Activated T-cell treated with anti-CD3 and anti-CD28 coated beads for 48 hours (primary cell): ENCODE measurements at regions not wholly inside any gene's neighbourhood (a gene's known extent, or its start where the extent isn't known, plus 50 kb on each side); places are given as distances from the start of the nearest gene placed in this dataset.

Experiments used
- DNase-seq: peaks from one replicate; pipeline ENCODE4 v3.0.0-alpha.2; 2020; ENCODE audit warnings: low read depth

DNA sequence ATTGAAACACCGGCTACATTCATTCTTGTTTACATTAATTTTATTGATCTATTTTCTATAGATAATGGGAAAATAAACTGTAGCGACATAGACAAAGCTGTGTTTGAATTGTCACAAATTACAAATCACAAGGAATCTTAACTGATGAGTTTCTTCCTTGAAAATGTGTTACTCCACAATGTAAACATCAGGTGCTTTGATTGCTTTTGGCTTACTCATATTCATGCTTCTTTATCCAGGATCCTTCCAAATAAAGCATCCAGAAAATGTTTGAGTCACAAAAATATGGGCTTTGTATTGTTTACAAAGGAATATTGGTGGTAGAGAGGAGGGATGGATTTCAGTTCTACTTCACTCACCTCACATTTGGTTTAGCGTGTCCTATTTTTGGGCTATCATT lies 64.0 kb downstream of the BMP2 start:
- no peak for DNase-seq

DNA sequence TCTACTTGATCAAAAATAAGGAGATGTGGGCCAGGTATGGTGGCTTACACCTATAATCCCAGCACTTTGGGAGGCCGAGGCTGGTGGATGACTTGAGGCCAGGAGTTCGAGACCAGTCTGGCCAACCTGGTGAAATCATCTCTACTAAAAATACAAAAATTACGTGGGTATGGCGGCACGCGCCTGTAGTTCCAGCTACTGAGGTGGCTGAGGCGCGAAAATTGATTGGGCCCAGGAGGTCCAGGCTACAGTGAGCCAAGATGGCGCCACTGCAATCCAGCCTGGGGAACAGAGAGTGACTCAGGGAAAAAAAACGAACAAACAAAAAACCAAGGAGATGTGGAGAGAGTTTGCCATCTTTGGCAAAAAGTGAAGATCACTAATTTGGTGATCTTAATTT lies 65.3 kb downstream of the BMP2 start:
- DNase-seq, result no peak

DNA sequence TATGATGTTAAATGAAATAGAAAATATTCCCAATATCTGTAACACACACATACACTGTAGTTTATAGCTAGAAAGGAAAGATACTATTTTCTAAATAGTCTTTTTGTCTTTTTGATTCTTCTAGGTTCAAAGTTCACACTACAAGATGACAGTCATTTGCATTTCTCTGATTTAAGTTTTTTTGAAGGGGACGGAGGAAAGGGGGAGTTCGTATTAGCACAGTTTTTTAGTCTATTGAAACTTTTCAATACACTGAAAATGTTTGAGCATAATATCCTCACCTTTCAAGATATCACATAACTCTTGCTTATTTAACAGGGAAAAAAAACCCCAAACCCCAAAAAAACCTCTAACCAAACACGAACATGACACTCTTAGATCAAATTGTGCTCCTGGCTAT lies 68.1 kb downstream of the BMP2 start:
- DNase-seq, result no peak

DNA sequence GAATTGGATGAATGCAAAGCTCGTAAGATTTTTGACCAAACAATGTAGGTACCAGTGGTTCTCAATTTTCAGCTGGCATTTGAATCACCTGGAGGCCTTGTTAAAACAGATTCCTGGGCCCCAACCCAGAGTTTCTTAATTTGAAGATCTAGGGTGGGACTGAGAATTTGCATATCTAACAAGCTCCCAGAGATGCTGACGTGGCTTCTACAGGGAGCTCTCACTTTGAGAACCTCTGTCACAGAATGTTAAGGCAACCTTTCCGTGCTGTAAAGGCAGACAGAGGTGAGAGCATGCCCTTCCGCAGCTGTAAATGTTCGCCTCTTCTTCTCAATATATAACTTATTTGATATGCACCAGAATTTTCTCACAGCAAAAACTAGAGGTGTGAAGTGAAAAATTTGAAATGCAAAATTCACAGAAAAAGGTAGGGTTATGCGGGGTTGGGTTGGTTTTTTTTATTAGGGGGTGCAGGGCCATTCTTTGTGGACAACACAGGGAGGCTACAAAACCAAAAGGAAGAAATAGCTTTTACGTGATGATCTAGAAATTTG lies 69.4 kb downstream of the BMP2 start:
- no peak for DNase-seq

DNA sequence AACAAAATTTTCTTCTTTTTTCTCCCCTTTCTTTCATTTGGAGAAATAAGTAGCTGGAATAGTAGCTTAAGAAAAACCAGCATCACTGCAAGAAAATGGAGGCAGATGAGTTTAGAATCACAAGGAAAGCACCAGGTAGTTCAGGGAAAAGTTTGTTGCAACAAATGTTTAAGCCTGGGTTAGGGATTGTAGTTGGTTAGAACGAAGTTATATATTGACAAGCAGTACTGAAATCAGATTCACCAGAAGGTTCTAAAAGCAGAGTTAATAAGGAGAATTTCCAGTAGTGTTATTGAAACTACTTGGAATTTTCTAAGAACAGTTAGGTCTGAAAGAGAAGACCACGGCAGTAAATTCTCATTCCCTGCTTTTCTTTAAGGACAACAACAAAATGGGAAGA lies 70.2 kb downstream of the BMP2 start:
- no peak for DNase-seq

DNA sequence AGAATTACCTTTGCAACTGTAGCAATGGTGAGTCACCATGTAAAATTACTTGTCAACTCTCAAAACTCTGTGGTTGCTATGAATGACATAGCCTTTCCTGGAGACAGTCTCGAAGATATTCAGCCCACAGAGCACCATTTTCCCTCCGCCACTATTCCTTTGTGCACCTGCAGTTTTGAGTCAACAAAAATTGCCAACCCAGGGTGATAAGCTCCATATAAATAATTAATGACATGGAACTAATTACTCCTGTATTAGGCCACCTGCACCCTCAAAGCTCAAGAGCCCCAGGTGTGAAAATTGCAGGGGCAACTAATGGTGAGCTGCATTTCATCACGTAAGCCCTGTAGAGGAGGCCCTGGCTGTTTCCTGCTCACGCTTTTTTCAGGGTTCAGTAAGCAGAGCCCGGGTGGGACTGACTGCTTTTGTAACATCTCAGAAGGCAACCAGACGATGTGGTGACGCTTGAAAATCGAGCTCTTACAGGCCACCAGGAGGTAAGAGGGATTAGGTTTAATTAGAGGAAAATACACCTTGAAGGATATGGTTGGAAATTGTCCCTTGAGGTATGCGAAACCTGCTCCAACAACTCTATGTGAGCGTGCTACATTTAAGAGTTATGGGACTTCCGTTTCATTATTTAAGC lies 70.8 kb downstream of the BMP2 start:
- no peak for DNase-seq

DNA sequence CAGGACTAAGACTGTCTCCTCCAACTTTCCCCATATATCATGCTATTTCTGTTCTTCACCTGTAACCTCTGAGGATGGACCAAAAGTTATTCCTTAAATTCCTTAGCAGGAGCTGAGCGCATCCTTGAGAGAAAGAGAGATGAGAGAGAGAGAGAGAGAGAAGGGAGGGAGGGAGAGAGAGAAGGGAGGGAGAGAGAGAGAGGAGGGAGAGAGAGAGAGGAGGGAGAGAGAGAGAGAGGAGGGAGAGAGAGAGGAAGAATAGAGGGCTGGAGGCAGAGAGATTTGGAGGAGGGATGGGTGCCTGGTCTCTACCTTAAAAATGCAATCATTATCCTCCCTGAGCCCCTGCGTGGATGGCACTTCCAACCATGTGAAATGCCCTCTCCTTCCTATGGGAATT lies 73.6 kb downstream of the BMP2 start:
- no peak for DNase-seq

DNA sequence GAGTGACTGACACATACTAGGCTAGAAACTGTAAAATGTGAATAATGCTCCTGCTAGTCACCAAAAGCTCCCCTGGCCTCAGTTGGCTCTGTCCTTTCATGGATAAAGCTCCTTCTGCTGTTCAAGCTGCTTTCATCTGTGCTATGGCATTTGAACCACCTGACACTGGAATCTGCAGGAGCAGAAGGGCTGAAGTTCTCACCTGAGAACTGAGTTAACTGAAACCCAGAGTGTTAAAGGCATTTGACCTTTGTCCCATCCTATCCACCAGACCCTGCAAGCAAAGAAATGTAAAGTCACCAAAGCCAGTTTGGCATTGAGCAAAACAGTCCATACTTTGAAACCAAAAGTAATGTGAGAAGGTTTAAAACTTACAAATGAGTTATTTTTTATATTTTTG lies 77.7 kb downstream of the BMP2 start:
- no peak for DNase-seq

DNA sequence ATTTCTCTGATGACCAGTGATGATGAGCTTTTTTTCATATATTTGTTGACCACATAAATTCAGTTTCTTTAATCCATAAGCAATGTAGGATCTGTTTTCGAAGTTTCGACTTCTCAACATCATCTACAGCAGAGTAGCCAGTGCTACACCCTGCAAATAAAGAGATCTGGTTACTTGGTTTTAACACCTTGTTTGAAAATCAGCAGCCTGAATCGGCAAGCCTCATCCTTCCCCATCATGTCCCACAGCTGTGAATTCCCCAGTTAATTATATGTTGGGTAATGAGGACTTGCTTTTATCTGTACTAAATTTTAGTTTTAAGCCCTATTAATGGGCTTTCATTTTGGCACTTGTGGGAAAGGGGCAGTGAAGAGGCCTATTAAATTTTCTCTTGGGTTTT lies 80.6 kb downstream of the BMP2 start:
- no peak for DNase-seq

DNA sequence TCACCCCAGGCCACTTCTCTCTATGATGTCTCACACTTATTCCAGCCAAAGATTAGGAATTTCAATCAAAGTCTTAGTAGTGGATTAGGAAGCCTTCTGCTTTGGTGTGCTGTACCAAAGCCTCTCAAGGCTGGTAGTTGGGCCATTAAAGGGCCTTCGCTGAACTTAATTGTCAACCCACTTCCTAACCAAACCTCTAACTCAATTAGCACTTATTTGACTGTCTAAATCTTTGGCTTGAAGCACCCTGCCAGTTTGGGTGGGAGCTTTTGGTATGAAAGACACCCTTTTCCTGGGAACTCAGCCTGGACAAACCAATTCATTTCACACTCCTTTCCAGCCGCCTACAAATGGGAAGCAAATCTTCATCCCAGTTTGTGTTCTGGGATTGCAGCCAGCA lies 81.5 kb downstream of the BMP2 start:
- DNase-seq, result no peak

DNA sequence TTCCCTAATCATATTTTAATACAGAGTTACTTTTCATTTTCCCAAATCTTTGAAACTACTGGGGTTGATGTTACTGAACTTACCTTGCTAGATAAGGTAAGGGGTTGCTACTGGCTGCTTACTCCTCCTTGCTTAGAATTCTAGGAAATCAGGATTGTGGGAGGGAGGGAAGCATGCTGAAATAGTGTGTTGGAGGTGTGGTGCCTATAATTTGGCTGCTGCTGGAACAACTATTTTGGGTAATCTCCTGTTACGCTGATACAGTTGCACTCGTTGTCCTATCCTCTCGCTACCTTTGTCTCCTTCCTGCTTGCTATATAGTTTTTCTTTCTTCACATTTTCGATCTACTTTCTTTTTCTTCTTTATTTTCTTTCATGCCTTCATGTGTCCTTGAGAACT lies 83.7 kb downstream of the BMP2 start:
- no peak for DNase-seq

DNA sequence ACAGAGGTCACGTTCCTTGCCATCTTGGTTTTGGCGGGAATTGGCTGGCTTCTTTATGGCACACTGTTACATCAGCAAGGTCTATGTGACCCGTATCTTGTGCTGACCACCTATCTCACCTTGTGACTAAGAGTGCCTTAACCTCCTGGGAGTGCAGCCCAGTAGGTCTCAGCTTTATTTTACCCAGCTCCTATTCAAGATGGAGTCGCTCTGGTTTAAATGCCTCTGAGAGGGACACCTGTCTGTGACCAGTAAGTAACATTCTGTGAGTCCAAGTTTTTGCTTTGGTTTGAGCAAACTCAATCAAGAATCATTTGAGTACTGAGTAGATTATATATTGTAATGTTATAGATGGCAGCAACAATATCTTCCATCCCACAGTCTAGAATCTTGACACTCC lies 85.0 kb downstream of the BMP2 start:
- DNase-seq, result no peak

DNA sequence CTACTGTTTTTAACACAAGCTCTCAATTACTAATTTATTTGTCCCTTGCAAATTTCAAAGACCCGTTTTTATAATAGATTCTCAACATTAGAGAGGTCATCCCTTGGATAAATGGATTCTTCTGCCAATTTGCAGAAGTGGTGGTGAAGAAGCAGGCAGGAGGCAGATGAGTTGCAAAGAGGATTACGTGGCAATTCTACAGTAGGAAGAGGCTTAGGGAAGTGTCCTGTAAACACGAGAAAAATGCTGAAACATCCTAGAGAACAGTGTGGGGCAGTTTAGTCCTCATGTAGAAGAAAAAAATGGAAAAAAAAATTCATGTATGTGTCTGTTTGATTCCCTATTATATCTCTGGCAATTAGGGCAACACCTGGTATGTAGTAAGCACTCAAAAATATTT lies 87.6 kb downstream of the BMP2 start:
- no peak for DNase-seq

DNA sequence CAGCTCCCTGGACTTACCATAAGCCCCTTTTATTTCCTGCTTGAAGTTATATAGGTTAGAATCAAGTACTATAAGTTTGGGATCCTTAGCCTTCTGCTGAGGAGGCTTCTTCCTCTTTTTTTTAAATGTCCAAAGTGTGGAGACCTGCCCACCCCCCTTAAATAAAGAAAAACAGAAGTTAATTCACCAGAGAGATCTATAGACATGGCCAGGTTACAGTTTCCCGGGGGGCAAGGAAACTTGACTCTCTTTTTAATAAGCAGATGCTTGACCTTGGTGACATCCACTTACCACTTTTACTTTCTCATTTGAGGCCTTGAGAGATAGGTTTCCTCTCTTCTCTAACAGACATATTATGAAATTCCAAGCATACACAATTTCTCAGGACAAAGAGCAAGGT lies 88.3 kb downstream of the BMP2 start:
- DNase-seq, result no peak

DNA sequence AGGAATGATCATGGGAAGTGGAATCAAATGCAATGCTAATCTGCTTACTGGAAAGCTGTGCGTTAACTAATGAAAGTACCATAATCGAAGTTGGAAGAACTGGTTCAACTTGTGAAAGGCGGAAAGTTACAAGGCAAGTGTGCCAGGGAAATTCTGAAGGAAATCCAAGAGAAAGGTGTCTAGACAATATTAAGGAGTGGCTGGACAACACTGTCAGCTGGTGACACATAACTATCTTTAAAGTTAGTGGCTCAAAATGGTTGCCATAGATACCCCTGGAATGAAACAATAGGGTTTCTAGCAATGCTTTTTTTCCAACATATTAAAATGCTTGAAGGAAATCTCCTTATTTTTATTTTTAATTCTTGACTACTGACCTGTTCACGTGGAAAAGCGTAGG lies 90.4 kb downstream of the BMP2 start:
- DNase-seq, result no peak

DNA sequence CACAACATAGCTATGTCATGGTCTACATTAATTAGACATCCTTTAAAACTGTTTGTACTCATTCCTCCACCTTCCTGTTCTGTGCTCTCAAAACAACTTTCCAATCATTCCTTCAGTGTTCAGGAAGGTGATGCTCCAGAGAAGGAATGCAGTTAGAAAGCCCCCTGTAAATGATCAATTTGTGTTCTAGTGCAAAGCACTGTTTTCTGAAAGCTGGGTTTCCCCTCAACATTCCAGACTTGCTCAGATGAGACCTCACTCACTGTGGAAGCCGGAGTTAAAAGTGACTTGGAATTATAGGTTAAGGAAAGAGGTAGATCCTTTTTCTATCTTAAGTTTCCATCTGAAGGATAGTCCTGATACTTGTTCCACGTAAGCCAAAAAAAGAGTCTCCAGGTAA lies 95.9 kb downstream of the BMP2 start:
- no peak for DNase-seq

DNA sequence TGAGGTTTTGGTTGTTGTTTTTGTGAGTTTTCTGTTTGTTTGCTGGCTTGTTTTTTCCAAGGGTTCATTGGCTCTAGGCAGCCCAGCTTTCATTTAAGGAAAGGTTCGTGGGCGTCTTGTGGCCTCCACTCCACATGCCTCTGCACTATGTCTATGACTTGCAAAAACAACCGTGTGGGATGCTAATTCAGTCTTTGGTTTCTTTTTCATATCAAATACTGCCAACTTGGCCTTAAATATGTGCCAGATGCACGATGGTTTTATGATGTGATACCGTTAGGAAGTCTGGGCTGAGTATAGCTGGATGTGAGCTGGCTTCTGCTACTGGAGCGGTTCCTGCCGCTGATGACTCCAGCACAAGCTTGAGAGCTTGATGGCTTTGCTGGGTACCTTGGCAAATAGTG lies 96.3 kb downstream of the BMP2 start:
- DNase-seq, result no peak

DNA sequence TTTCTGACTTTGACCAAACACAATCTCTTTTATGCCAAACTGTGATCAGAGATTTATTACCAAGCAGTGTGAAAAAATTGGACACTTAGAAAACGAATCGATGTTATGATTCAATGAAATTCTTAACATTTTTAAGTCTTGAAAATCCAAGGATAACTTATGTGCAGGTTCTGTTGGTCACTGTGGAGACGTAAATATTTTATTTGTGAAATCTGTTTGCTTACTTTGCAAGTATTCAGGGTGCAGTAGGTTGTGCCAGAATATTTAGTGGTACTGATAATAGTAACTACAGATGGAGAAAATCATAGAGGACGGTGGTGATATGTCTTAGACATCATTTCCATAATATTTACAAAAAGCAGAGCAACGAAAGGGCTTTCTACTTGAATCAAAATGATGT lies 97.3 kb downstream of the BMP2 start:
- no peak for DNase-seq

DNA sequence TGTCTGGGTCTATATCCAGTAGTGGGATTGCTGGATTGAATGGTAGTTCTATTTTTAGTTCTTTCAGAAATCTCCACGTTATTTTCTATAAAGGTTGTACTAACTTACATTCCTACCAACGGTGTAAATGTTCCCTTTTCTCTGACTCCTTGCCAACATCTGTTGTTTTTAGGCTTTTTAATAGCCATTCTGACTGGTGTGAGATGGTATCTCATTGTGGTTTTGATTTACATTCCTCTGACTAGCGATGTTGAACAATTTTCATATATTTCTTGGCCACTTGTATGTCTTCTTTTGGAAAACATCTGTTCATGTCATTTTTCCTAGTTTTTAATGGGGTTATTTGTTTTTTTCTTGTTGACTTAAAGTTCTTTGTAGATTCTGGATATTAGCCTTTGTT lies 99.3 kb downstream of the BMP2 start:
- no peak for DNase-seq

DNA sequence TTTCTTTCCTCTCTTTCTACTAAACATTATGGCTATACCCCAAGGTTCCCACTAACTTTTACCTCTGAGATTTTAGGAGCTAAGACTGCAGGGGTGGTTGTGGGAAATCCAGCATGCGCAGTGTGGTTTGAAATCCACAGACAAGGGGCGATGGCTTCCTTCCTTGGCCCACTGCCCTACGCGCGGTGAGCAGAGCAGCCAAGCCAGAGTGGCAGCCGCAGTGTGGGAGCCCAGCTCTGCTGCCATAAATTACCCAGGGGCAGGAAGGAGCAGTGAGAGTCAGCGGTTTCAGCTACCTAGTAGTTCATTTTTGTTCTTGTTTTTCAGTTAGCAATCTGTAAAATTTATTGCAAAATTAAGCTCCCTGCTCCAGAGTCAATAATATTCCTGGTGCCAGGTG lies 101.4 kb downstream of the BMP2 start:
- no peak for DNase-seq

DNA sequence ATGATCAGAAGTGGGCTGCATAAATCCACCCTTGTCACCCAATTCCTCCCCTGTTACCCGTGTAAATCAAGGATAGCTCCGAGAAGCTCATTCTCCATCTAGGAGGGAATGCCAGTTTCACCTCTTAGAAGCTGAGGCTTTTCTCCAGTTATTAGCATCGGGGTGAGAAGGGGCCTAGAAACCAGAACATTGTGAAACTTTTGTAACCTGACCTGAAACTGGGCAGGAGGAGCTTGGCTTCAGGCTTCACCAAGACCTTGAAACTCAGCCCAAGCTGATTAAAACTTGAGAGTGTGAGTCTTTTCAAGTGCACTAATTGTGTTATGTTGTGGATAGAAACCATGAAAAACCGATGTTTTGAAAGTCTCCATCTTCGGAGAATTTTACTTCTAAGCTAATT lies 103.1 kb downstream of the BMP2 start:
- no peak for DNase-seq

DNA sequence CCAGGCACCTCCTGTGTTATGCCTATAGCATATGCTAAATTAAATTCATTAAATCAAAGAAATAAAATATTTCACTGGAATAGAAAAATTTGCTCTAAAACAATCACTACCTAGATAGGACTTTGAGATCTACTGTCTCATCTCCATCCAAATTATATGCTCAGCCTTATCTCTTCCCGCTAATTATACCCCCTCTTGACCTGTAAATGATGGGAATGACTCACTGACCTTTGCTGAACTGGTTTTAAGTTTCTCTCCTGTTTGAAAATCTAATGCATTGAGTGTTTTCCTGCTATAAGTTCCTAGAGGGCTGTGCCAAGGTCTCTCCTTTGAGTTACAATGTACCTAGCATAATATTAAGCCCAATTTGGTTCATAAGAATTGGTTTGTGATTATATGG lies 110.1 kb downstream of the BMP2 start:
- no peak for DNase-seq

DNA sequence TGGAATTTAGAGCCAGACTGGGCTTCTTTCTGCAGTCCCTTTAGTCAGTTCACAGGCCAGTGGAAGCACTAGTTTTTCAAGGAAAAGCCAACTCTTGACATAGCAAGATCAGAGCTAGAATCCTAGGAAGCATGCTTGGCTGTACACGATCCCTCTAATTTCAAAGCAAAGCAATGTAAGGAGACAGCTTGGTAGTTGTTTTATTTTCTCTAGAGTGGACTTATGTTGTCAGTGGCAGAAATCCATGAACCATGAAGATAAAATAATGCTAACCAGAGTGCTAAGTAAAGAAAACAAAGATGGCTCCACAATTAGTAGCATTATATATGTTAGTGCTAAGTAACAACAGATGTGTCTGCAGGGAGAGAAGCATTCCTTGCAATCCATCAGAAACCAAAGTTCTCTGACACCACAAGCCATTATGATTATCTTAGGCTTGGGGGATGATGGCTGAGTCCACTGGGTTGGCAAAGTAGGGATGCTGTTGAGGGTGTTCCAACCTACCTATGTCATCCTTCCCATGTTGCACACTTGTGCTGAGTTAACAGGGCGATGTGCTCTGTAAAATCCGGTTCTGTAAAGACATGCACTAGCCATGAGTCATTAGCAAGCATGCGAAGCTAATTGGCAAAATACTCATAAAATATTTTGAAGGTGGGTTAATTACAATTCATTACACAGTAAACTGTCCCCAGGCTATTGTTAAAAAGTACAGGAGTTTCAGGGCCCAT lies 115.2 kb downstream of the BMP2 start:
- DNase-seq, result no peak

DNA sequence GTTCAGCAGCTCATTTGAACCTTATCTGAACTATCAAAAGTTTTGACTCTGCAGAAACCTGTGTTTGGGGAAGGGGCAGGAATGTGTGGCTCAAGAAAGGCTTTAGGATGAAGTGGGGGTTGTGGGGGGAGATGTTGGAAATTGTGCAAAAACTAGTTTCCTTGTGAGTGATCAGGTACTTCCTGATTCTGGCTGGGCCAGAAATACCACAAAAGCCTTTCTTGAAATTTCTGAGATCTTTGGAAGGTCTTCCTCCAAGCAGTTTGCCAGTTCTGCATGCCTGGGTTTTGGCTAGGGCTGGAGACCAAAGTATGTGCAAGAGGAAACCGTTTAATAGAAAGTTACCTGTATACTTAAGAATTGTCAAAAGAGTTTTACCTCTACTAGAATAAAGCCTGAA lies 116.6 kb downstream of the BMP2 start:
- DNase-seq, result no peak
